Fibroblast of lung (primary cell): ENCODE measurements at regions not wholly inside any gene's neighbourhood (a gene's known extent, or its start where the extent isn't known, plus 50 kb on each side); places are given as distances from the start of the nearest gene placed in this dataset.

Experiments
- EZH2 ChIP-seq: IDR thresholded peaks from 2 replicates; pipeline ENCODE4 v1.5.1; 2012; ENCODE audit warnings: low read length, control low read depth, mild to moderate bottlenecking; ENCODE audit errors: missing control alignments
- TF ChIP-seq, protein P1 (sequence below), 2 donors: IDR thresholded peaks in 1 of 2; conservative IDR thresholded peaks in 1 of 2; 1 replicate in 1 of 2; 2 replicates in 1 of 2; pipeline ENCODE4 v1.5.1; 2011 to 2012; ENCODE audit warnings: low read length in 2 of 2, control low read depth in 1 of 2, inconsistent platforms in 1 of 2, low read depth in 1 of 2, mild to moderate bottlenecking in 1 of 2

DNA sequence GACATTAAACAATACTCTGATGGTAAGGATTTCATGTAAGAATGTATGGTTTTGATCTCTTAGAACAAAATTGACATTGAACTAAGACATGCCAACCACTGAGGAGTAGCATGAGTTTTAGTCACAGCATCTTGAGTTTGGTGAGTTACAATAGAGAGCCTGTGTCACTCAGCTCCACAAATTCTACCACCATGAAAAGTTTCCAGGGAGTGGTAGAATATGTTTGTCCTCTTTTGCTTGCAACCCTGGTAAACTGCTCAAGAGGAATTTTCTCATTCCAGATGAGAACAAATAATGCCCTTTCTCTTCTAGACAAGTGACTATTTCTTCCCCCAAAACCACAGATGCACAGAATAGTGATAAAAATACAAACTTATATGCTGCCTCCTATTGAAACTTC is 502.0 kb upstream of the VRK2 start:
- TF ChIP-seq, protein P1, sequence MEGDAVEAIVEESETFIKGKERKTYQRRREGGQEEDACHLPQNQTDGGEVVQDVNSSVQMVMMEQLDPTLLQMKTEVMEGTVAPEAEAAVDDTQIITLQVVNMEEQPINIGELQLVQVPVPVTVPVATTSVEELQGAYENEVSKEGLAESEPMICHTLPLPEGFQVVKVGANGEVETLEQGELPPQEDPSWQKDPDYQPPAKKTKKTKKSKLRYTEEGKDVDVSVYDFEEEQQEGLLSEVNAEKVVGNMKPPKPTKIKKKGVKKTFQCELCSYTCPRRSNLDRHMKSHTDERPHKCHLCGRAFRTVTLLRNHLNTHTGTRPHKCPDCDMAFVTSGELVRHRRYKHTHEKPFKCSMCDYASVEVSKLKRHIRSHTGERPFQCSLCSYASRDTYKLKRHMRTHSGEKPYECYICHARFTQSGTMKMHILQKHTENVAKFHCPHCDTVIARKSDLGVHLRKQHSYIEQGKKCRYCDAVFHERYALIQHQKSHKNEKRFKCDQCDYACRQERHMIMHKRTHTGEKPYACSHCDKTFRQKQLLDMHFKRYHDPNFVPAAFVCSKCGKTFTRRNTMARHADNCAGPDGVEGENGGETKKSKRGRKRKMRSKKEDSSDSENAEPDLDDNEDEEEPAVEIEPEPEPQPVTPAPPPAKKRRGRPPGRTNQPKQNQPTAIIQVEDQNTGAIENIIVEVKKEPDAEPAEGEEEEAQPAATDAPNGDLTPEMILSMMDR (conservative IDR thresholded peaks at IDR 0.05 in 1 of 2, IDR thresholded peaks at IDR 0.05 in 1 of 2; ENCODE audit: low read depth in 1 of 2, low read length in 2 of 2) = no peak
- no peak for TF ChIP-seq EZH2
